Upper lobe of left lung (tissue), 4 donors: ENCODE measurements at regions not wholly inside any gene's neighbourhood (a gene's known extent, or its start where the extent isn't known, plus 50 kb on each side); places are given as distances from the start of the nearest gene placed in this dataset.

ENCODE experiments used
- CTCF ChIP-seq, 6 experiments: fragments of 450-650 bp in 4 of 6; fragments of 200-600 bp in 2 of 6; sonication (generic) in 2 of 6; IDR thresholded peaks; one replicate each; pipeline ENCODE4 v1.5.1; 2016 to 2019; ENCODE audit warnings: antibody characterized with exemption in 6 of 6
- EP300 ChIP-seq, 4 donors: sonication (generic); formaldehyde crosslinking; IDR thresholded peaks; one replicate each; pipeline ENCODE4 v1.5.1; 2017; ENCODE audit warnings: antibody characterized with exemption in 4 of 4, control low read depth in 2 of 4
- POLR2A ChIP-seq, 4 donors: fragments of 450-650 bp; IDR thresholded peaks; one replicate each; pipeline ENCODE4 v1.5.1; 2016 to 2017; ENCODE audit warnings: antibody characterized with exemption in 4 of 4, mild to moderate bottlenecking in 2 of 4
- POLR2AphosphoS5 ChIP-seq, 2 donors: sonication (generic); formaldehyde crosslinking; IDR thresholded peaks; one replicate each; pipeline ENCODE4 v1.5.1; 2017; ENCODE audit warnings: antibody characterized with exemption in 2 of 2

GRCh38 chr13:87907202-87907601, 236.0 kb downstream of the SLITRK5 start:
- TF ChIP-seq CTCF (IDR thresholded peaks at IDR 0.05) (no peak), POLR2A (IDR thresholded peaks at IDR 0.05) (no peak), POLR2AphosphoS5 (IDR thresholded peaks at IDR 0.05) (no peak), EP300 (IDR thresholded peaks at IDR 0.05) (no peak)
